Erythroblast (primary cell): ENCODE measurements at regions not wholly inside any gene's neighbourhood (a gene's known extent, or its start where the extent isn't known, plus 50 kb on each side); places are given as distances from the start of the nearest gene placed in this dataset.

ENCODE experiments used
- DNase-seq, 2 experiments: peaks; one replicate each; lab custom pipeline; 2025; lab: John Stamatoyannopoulos, UW
- GATA1 ChIP-seq: IDR thresholded peaks from 2 replicates; pipeline ENCODE4 v1.6.1; 2011; ENCODE audit warnings: low read depth, mild to moderate bottlenecking, control low read depth, low read length, moderate library complexity
- POLR2A ChIP-seq: IDR thresholded peaks from 2 replicates; pipeline ENCODE4 v1.6.1; 2011; ENCODE audit warnings: mild to moderate bottlenecking, low read length

DNA sequence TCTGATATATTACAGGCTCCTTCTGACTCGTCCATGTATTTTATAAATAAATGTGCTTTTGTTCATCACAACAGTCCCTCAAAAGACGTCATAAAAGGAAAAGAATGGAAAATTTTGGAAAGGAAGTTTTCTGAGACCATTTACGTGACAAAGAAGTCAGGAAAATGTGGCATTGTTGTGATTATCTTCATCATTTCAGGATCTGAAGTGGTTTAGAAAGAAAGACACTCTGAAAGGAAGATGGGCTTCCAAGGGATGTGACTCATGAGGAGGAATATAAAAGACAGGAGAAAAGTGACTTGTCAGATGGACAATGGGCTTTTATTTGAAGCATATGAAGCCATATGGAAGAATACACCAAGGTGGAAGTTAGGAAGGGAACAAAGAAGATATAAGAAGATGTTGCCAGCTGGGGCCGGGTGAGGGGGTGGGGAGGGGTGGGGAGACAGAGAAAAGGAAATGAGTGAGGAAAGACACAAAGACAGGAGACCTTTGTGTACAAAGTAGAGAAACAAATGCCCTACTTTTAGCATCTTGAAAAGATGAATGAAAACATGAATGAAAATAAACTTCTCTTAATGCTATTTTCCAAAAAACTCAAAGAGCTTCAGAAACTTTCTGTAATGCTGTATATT lies 190.3 kb upstream of the PREP start:
- TF ChIP-seq POLR2A (no peak), GATA1 (no peak)
- no peak for DNase-seq

DNA sequence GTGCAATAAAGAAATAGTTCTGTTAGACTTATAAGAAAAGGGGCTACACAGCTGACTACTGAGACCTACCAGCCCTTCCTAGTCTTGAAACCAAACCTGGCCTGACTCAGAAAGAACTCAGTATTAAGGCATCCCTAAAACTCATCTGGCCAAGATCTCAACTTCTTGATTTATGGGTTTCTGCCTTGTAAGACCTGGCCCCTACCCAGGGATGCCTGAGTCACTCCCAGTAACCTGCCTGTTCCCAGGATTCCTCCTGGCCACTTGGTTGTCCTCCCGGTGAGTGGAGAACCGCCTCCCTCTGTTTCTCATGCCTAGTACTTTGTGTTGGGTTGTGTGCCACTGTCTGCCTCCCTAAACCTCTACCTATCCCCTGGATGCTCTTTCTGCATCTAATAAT lies 189.4 kb upstream of the PREP start:
- no peak for DNase-seq
- TF ChIP-seq GATA1 = no peak
- no peak for TF ChIP-seq POLR2A

DNA sequence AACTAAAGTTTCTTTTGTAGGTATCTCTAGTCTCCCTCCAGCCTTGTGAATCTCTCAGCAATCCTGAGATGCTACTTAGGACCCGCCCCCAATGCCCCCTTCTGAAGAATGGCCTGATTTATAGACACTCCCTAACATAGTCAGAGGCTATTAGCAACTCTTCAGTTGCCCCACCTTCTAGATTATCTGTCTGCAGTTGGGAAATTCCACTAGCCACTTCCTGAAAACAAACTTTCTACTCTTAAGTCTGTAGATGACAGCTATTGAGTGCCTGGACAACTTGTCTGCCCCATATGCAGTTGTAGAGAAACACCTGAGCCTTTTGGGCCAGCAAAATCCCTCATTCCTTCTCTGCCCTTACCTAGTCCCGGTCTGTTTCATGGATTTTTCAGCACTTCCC lies 188.2 kb upstream of the PREP start:
- DNase-seq = no peak
- TF ChIP-seq GATA1 (no peak), POLR2A (no peak)

DNA sequence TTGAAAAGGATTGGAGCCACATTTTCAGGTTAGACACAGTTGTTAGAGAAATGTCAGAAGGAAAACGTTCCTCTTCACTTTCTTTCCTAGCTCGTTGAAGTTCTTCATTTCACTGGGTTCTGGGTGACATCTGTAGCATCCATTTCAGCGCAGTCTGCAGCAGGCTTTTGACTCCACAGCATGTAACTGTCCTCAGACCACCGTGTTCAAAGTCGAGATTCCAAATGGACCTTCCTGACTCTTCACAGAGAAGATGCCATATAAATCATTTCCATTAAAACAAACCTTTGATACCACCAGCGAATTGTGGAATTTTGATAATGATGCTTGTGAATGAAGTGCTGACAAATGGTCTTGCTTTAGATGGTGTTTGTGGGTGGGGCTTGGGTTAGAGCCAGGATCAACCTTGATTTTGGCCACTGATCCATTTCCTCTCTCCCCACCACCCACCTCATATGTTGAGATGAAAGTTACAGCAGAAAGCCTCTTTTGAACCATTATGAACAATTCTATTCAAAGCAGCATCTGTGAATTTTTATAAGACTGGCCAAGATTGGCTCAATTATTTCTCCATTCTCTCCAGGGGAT lies 185.3 kb upstream of the PREP start:
- DNase-seq = no peak
- TF ChIP-seq POLR2A (no peak), GATA1 (no peak)

DNA sequence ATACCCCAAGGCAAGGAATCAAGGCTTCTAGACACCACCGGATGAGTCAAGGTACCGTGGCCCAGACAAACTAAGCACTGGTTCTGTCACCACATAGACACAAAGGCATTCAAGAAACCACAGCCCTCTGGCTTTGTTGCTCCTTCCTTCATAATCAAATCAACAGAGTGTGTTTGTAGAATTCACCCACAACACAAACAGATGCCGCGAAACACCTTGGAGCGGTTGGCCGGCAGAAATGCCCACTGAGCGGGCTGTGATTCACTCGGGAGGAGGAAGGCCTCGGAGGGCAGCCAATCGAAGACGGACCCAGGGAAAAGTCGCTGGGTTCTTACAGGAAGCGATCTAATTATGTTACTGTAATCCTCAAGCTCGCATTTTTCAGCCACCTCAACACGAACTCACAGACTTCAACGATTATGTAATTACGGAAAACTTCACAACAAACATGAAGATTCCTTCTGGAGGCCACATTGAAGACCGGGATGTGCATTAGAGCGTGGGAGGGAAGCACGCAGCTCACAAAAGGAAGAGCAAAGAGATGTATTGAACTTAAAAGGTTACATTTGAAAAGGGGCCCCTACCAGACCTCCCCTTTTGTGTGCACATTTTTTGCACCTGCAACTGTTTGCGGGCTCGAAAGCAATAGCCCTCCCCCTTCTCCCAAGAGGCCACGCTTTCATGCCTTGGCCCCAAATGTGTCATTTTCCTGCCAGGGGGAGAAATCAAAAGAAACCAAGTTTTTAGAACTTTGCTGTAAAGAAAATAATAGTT lies 184.7 kb upstream of the PREP start:
- no peak for TF ChIP-seq GATA1
- no peak for TF ChIP-seq POLR2A

DNA sequence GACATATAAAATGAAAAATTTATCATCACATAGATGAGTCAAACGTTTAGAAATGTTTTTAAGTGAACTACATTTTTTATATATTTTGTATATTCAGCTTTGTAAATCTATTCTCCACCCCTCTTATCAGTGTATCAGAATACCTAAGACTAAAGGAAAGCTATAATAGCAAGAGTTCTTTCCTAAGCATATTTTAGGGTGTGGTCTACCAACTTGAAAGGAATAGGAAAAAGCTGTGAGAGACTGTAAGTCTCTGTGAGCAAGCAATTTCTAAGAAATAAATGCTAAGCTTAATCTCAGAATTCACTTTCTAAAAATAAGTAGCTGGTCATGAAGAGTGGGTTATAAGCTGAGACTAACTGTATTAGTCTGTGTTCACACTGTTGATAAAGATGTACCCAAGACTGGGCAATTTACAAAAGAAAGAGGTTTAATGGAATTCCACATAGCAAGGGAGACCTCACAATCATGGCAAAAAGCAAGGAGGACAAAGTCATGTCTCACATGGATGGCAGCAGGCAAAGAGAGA lies 175.4 kb upstream of the PREP start:
- no peak for DNase-seq

More for the DNA sequence above, 184.7 kb upstream of the PREP start:
- no peak for DNase-seq

DNA sequence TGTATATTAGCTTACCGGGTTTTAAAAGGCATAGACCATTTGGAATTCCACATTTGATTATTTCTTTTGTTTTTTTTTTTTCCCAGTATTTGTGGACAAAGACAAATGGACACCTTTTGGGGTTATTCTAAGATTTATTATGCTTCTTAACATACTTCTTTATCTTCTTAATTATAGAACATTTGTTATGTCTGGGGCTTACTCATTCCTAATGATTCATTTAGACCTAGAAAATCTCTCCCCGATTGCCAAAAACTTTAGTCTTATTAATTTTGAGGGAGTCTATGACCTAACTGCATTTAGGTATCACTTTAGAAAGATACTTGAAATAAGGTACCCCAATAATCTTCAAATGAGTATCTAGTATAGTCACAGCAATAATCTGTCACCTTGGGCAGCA lies 170.7 kb upstream of the PREP start:
- no peak for TF ChIP-seq POLR2A
- no peak for DNase-seq

More for the DNA sequence above, 175.4 kb upstream of the PREP start:
- no peak for TF ChIP-seq GATA1
- TF ChIP-seq POLR2A = no peak

DNA sequence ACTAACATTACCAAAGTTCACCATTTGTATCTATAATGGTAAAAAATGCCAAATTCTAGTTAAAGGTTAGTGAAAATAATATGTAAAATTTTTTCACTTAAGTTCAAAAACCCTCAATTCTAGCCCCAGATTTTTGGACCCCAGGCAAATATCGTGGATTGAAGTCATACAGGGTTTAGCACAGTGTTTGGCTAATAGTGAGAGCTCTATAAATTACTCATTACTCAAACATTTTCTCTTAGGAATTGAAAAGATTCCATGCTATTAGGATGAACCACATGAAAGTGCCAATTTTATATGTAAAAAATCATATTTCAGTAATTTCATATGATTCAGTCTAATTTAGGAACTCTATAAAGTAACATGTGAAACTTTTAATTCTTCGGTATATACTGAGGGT lies 170.3 kb upstream of the PREP start:
- TF ChIP-seq GATA1 (no peak), POLR2A (no peak)
- DNase-seq = no peak

DNA sequence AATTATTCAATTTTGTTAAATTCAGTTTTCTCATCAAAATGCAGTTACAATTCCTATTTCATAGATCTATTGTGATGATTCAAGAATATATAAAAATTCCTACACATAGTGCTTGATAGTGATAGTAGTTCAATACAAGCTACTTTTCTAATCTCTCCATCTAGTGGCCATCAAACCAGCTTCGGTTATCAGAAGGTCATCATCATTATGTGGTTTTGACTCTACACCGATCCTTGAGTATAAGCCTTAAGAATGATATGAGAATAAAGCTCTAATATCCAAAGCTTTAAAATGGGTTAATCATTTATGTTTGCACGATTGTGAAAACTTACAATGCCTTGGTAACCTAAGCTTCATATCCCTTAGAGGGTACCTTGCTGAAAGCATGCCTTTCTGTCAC lies 167.5 kb upstream of the PREP start:
- TF ChIP-seq GATA1 (no peak), POLR2A (no peak)
- DNase-seq = no peak

DNA sequence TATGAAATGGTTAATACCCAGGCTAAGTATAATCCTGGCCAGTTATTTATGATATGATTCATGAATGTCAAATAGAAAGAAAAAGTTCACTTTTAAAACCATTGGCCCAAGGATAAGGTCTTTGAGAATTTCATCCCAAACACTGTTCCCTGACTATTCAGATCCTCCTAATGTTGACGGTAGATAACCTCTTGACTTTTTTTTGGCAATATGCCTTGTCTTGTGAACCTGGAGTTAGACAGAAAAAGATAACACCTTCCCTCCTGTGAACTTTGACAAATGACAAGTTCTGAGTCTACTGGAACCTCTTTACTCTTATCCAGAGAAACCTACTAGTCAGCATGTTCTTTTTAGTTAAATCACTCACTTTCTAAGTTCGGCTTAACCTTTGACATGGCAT lies 166.8 kb upstream of the PREP start:
- TF ChIP-seq POLR2A = no peak
- no peak for TF ChIP-seq GATA1
- no peak for DNase-seq

DNA sequence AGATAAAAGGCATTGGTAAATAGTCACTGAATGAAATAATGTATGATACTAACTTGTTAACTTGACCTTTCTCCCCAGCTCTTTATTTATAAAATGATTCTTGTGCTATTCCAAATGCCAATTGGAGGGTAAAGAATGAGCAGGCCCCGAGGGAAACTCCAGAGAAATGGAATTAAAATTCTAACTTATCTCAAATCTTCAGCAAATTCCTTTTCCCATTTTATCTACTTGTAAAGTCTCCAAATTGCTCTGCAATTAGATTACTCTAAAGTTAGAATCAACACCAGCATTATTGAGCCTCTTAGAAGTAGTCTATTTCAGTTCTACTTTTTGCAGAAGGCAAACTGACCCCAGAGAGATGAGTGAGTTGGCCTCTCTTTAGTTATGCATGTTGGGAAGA lies 165.9 kb upstream of the PREP start:
- no peak for DNase-seq
- TF ChIP-seq GATA1 (no peak), POLR2A (no peak)

DNA sequence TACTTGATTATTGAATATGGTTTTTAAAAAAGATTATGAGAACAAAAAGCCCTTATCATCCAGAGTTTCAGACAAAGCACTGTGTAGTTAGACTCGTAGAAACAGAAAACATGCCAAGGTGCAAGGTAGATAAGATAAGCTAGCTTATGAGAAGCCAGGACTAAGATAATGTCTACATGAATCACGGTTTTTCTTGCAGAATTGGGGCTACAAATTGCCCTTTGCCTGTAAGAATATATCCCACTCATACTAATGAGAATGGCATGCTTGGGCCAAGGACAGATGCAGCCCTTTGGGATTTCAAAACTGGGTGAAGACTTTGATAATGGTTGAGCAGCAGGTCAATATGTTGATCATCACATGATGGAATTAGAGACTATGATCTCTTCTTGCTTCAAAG lies 165.3 kb upstream of the PREP start:
- no peak for TF ChIP-seq GATA1
- no peak for TF ChIP-seq POLR2A
- no peak for DNase-seq

DNA sequence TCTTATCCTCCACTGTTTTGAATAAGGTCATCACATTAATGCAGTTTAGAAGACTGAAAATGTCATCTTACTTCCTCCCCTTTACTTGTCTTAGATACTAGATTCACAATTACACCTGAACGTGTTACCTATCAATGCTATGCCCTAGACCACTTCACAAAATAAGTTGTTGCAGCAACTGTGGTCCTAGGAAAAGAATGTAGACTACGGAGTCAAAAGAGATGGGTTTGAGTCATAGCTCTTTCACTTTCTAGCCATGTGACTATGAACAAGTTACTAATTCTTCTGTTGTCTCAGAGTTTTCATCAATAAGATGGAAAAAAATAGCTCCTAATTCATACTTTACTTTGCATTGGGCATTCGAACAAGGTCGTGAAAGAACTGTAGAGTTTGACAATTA lies 164.3 kb upstream of the PREP start:
- DNase-seq = no peak
- no peak for TF ChIP-seq GATA1
- TF ChIP-seq POLR2A = no peak

DNA sequence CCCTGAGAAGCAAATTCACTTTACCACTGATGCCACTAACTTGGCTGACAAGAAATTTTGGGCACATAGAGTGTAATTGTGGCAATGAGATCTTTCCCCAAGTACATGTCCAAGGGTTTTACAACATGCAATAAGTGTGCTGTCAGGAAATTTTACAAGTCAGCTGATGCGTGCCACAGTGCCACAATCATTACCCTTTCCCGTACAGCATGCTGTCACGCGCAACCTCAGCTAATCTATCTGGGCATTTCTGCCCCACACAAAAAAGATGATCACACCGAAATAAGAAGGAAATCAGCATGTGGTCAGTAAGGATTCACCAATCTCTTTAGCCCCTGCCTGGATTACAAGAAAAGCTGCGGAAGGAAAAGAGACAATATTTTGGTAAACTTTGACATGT lies 163.6 kb upstream of the PREP start:
- DNase-seq = no peak

More for the DNA sequence above, 163.6 kb upstream of the PREP start:
- TF ChIP-seq GATA1 (no peak), POLR2A (no peak)
